GM21723 (cell line): ENCODE measurements at regions not wholly inside any gene's neighbourhood (a gene's known extent, or its start where the extent isn't known, plus 50 kb on each side); places are given as distances from the start of the nearest gene placed in this dataset.

Experiments used
- ATAC-seq: cut with Tn5 transposase; IDR thresholded peaks from one replicate; pipeline ENCODE4 v1.9.1; 2021; ENCODE audit warnings: mild to moderate bottlenecking, moderate library complexity; ENCODE audit not compliant: unreplicated experiment

- no peak for ATAC-seq
Measured at GRCh38 chr1:198861636-198862035, 222.8 kb downstream of the PTPRC start.

GRCh38 chr1:198864695-198865094 lies 225.9 kb downstream of the PTPRC start:
- ATAC-seq = no peak

GRCh38 chr1:198865319-198865718 lies 226.5 kb downstream of the PTPRC start:
- no peak for ATAC-seq

- no peak for ATAC-seq
Measured at GRCh38 chr1:198867182-198867581, 228.3 kb downstream of the PTPRC start.

- ATAC-seq = no peak
Measured at GRCh38 chr1:198873696-198874230, 234.9 kb downstream of the PTPRC start.

GRCh38 chr1:198876371-198876871 lies 237.6 kb downstream of the PTPRC start:
- ATAC-seq = no peak

GRCh38 chr1:198878566-198878965 lies 239.7 kb downstream of the PTPRC start:
- no peak for ATAC-seq

GRCh38 chr1:198879711-198880306 lies 241.0 kb downstream of the PTPRC start:
- no peak for ATAC-seq

GRCh38 chr1:198880397-198880796 lies 241.6 kb downstream of the PTPRC start:
- ATAC-seq = no peak

GRCh38 chr1:198880818-198881597 lies 242.2 kb downstream of the PTPRC start:
- no peak for ATAC-seq

- no peak for ATAC-seq
Measured at GRCh38 chr1:198883184-198883583, 244.3 kb downstream of the PTPRC start.

GRCh38 chr1:198887866-198888265 lies 249.0 kb downstream of the PTPRC start:
- ATAC-seq = no peak

GRCh38 chr1:198888379-198888943 lies 249.6 kb downstream of the PTPRC start:
- ATAC-seq = no peak

- ATAC-seq = no peak
Measured at GRCh38 chr1:198889101-198889500, 250.3 kb downstream of the PTPRC start.

- ATAC-seq = no peak
Measured at GRCh38 chr1:198889749-198890148, 250.9 kb downstream of the PTPRC start.

- ATAC-seq = no peak
Measured at GRCh38 chr1:198890214-198890930, 251.5 kb downstream of the PTPRC start.

GRCh38 chr1:198892065-198892464 lies 253.2 kb downstream of the PTPRC start:
- no peak for ATAC-seq

GRCh38 chr1:198893141-198893540 lies 254.3 kb downstream of the PTPRC start:
- ATAC-seq = no peak

- ATAC-seq = no peak
Measured at GRCh38 chr1:198893763-198894444, 255.1 kb downstream of the PTPRC start.

GRCh38 chr1:198901266-198901665 lies 262.4 kb downstream of the PTPRC start:
- ATAC-seq = no peak

- ATAC-seq = no peak
Measured at GRCh38 chr1:198902655-198903054, 263.8 kb downstream of the PTPRC start.
